Vagina (tissue), 2 donors: ENCODE measurements at regions not wholly inside any gene's neighbourhood (a gene's known extent, or its start where the extent isn't known, plus 50 kb on each side); places are given as distances from the start of the nearest gene placed in this dataset.

Experiments used
- DNase-seq, 2 donors: peaks; one replicate each; pipeline ENCODE4 v3.0.0-alpha.2; 2017; ENCODE audit errors: extremely low spot score in 2 of 2
- H3K27ac ChIP-seq: fragments of 200-600 bp; sonication (generic); one replicate; pipeline ENCODE4 v1.5.1; 2019
- H3K27me3 ChIP-seq: fragments of 200-600 bp; sonication (generic); one replicate; pipeline ENCODE4 v1.5.1; 2019
- H3K36me3 ChIP-seq, 2 donors: fragments of 200-600 bp; sonication (generic); one replicate each; pipeline ENCODE4 v1.5.1; 2017 to 2019
- H3K4me1 ChIP-seq: fragments of 200-600 bp; sonication (generic); one replicate; pipeline ENCODE4 v1.5.1; 2019
- H3K4me3 ChIP-seq, 2 donors: fragments of 200-600 bp; sonication (generic); 1 replicate in 1 of 2; 2 replicates in 1 of 2; pipeline ENCODE4 v1.5.1; 2016 to 2019
- H3K9me3 ChIP-seq: fragments of 200-600 bp; sonication (generic); one replicate; pipeline ENCODE4 v1.5.1; 2019
- POLR2A ChIP-seq, 2 donors: fragments of 450-650 bp; IDR thresholded peaks; one replicate each; pipeline ENCODE4 v1.6.1; 2017; ENCODE audit warnings: antibody characterized with exemption in 2 of 2, mild to moderate bottlenecking in 2 of 2, moderate library complexity in 2 of 2
- POLR2AphosphoS5 ChIP-seq, 2 donors: sonication (generic); formaldehyde crosslinking; IDR thresholded peaks; one replicate each; pipeline ENCODE4 v1.9.0; 2017; ENCODE audit warnings: antibody characterized with exemption in 2 of 2, mild to moderate bottlenecking in 2 of 2, low read depth in 1 of 2; ENCODE audit not compliant: insufficient read depth in 1 of 2
- intact Hi-C: fragments of 100-400 bp; cut with DNase I; formaldehyde crosslinking; loops from one replicate; pipeline ENCODE4 v1.15.1; 2023
- TF ChIP-seq, protein P1 (sequence below), 3 experiments: fragments of 450-650 bp in 2 of 3; fragments of 200-600 bp in 1 of 3; sonication (generic) in 1 of 3; IDR thresholded peaks; one replicate each; pipeline ENCODE4 v1.5.1; 2017 to 2019; ENCODE audit warnings: antibody characterized with exemption in 3 of 3, mild to moderate bottlenecking in 2 of 3, moderate library complexity in 2 of 3

DNA sequence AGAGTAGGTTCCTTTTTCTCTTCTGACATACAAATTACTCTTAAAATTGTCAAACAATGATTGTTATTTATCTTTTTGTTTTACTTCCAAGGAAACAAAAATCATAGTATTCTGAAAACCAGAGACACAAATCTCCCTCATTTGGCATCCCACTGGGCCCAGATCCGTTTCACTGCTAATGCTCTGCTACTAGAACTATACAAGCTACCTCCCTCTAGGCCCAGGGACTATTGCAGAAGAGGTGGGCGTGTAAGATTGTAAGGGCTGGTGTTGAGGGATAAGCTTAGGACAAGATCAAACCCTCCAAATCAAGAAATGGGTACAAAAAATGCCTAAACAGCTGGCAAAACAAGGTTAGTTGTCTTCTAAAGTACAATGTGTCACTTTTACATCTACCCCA lies 928.9 kb upstream of the CDH10 start:
- Histone ChIP-seq H3K4me1 (no peaks in the 10 kb centered on the region), H3K9me3 (no peaks in the 10 kb centered on the region), H3K27me3 (no peaks in the 10 kb centered on the region), H3K36me3 (no peaks in the 10 kb centered on the region), H3K27ac (no peak overlapping the region), H3K4me3 (no peak overlapping the region)
- DNase-seq, result no peak
- TF ChIP-seq POLR2AphosphoS5 (IDR thresholded peaks at IDR 0.05; ENCODE audit: insufficient read depth in 1 of 2, low read depth in 1 of 2), result no peak
- TF ChIP-seq, protein P1, sequence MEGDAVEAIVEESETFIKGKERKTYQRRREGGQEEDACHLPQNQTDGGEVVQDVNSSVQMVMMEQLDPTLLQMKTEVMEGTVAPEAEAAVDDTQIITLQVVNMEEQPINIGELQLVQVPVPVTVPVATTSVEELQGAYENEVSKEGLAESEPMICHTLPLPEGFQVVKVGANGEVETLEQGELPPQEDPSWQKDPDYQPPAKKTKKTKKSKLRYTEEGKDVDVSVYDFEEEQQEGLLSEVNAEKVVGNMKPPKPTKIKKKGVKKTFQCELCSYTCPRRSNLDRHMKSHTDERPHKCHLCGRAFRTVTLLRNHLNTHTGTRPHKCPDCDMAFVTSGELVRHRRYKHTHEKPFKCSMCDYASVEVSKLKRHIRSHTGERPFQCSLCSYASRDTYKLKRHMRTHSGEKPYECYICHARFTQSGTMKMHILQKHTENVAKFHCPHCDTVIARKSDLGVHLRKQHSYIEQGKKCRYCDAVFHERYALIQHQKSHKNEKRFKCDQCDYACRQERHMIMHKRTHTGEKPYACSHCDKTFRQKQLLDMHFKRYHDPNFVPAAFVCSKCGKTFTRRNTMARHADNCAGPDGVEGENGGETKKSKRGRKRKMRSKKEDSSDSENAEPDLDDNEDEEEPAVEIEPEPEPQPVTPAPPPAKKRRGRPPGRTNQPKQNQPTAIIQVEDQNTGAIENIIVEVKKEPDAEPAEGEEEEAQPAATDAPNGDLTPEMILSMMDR (IDR thresholded peaks at IDR 0.05), result no peak
- no peak for TF ChIP-seq POLR2A (IDR thresholded peaks at IDR 0.05)
- intact Hi-C loops, result no loop called here

DNA sequence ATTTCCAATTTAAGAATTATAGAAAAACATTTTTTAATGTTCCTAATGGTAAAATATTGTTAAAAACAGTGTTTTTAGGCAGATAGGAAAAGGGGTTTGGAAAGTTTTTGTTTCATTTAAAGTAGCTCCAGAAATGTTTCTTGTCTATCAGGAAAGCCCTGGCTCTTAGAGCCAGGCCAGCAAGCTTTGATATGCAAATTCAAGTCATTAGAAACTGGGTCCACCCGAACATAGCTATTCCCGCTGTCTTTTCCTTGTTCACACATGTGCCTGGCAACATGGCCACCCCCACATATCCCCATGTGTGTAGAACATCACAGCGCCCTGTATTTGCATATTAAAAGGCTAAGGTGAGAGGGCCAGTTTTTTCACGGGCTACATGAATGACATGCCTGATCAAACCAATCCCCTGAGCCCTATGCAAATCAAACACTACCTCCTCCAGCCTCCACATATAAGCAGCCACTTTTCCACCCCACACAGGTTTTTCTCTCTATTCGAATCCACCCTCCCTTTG lies 925.3 kb upstream of the CDH10 start:
- no peaks in the 10 kb centered on the region for H3K9me3 ChIP-seq
- intact Hi-C loops, result no loop called here
- no peaks in the 10 kb centered on the region for H3K36me3 ChIP-seq
- no peak overlapping the region for H3K4me3 ChIP-seq
- DNase-seq, result no peak
- H3K27ac ChIP-seq, result no peak overlapping the region
- H3K27me3 ChIP-seq, result no peaks in the 10 kb centered on the region
- TF ChIP-seq, protein P1 (IDR thresholded peaks at IDR 0.05), result no peak
- TF ChIP-seq POLR2A (IDR thresholded peaks at IDR 0.05) (no peak), POLR2AphosphoS5 (IDR thresholded peaks at IDR 0.05; ENCODE audit: insufficient read depth in 1 of 2, low read depth in 1 of 2) (no peak)
- H3K4me1 ChIP-seq, result no peaks in the 10 kb centered on the region

DNA sequence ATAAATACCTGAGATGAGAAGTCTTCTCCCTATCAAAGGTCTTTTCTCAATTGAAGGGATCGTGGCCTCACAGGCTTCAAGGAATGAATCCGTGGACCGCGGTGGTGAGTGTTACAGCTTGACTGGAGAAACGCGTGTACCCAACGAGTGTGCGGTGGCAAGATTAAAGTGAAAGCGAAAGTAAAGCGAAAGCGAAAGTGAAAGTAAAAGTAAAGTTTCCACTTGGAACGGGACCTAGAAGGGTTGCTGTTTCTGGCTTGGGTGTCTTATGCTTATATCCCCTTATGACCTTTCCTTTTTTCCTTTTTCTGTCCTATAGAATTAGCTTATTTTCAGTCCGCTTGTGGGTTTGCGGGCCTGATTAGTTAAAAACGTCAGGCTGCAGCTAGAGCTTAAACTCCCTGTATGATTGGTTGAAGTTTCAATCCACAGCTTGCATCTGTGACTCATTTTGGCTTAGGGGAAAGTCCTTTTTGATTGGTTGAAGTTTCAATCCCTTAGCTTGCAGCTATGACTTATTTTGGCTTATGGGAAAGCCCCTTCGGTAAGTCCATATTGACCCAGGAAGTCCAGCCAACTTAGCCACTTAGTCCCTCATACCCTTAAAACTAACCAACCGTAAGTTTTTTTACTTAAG lies 924.3 kb upstream of the CDH10 start:
- H3K9me3 ChIP-seq, result no peaks in the 10 kb centered on the region
- intact Hi-C loops, result no loop called here
- TF ChIP-seq POLR2A (IDR thresholded peaks at IDR 0.05) (no peak), POLR2AphosphoS5 (IDR thresholded peaks at IDR 0.05; ENCODE audit: insufficient read depth in 1 of 2, low read depth in 1 of 2) (no peak)
- TF ChIP-seq, protein P1 (IDR thresholded peaks at IDR 0.05), result no peak

DNA sequence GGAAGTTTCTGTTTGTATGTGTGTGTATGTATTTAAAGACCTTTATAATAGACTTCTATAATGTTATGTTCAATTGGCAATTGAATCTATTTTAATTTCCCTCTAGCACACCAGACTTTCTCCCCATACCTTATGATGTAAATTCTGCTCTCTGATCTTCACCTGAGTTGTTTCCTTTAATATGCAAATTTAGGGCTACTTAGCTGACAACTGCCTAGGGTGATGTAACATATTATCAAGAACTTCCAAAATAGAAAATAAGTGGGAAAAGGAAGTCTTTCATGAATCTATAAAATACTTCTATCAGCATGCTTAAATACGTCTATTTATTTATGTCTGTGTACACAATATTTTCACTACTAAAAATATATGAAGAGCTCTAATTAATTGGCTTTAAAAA lies 923.5 kb upstream of the CDH10 start:
- no peaks in the 10 kb centered on the region for H3K36me3 ChIP-seq
- H3K27me3 ChIP-seq, result no peaks in the 10 kb centered on the region
- no peak for DNase-seq
- no peaks in the 10 kb centered on the region for H3K4me1 ChIP-seq
- H3K4me3 ChIP-seq, result no peak overlapping the region
- no peak for TF ChIP-seq POLR2A (IDR thresholded peaks at IDR 0.05)
- TF ChIP-seq, protein P1 (IDR thresholded peaks at IDR 0.05), result no peak
- no peak for TF ChIP-seq POLR2AphosphoS5 (IDR thresholded peaks at IDR 0.05; ENCODE audit: insufficient read depth in 1 of 2, low read depth in 1 of 2)
- intact Hi-C loops, result no loop called here
- H3K27ac ChIP-seq, result no peak overlapping the region
- no peaks in the 10 kb centered on the region for H3K9me3 ChIP-seq

More for the DNA sequence above, 924.3 kb upstream of the CDH10 start:
- no peak for DNase-seq
- Histone ChIP-seq H3K4me1 (no peaks in the 10 kb centered on the region), H3K27me3 (no peaks in the 10 kb centered on the region), H3K36me3 (no peaks in the 10 kb centered on the region), H3K4me3 (no peak overlapping the region), H3K27ac (no peak overlapping the region)

DNA sequence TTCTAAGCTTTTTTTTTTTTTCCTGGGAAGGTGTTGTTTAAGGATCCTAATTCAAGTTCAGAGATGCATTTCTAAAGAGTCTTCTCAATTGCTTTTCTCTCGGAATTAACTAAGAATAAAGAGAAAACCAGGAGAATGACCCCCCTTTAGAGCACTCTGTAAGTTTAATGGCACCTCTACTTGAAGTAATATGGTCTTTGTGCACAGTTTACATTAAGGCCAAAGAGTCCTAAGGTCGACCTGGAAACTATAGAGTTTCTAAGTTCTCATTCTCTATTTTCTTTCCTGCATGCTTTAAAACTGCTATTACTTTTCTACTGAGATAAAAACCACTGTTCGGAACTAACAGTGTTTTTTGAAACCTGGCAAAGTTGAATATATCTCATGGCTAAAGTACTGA lies 923.1 kb upstream of the CDH10 start:
- no peak for TF ChIP-seq POLR2AphosphoS5 (IDR thresholded peaks at IDR 0.05; ENCODE audit: insufficient read depth in 1 of 2, low read depth in 1 of 2)
- TF ChIP-seq, protein P1 (IDR thresholded peaks at IDR 0.05), result no peak
- no peak for TF ChIP-seq POLR2A (IDR thresholded peaks at IDR 0.05)

More for the DNA sequence above, 923.1 kb upstream of the CDH10 start:
- DNase-seq, result no peak
- Histone ChIP-seq H3K36me3 (no peaks in the 10 kb centered on the region), H3K27me3 (no peaks in the 10 kb centered on the region), H3K4me3 (no peak overlapping the region), H3K9me3 (no peaks in the 10 kb centered on the region), H3K27ac (no peak overlapping the region), H3K4me1 (no peaks in the 10 kb centered on the region)
- intact Hi-C loops, result no loop called here
